ENCODE measurements at regions not wholly inside any gene's neighbourhood (a gene's known extent, or its start where the extent isn't known, plus 50 kb on each side); places are given as distances from the start of the nearest gene placed in this dataset.

DNA sequence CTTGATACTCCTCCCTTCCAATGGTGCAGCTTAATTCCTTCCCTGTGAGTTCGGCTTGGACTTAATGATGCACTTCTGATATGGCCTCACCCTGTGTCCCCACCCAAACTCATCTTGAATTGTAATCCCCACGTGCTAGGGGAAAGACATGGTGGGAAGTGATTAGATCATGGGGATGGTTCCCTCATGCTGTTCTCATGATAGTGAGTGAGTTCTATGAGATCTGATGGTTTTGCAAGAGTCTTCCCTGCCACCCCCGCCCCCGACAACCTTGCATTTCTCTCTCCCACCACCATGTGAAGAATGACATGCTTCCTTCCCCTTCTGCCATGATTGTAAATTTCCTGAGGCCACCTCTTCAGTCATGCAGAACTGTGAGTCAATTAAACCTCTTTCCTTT is 50.3 kb upstream of the HLA-G start:
- Mint-ChIP-seq H3K36me3 (no peaks in the 10 kb centered on the region), H3K9me3 (peaks cover 0 to 3% (median 0%) of the 10 kb centered on the region in 8 donors), H3K4me1 (peaks cover 0 to 5% (median 2%) of the 10 kb centered on the region in 4 donors), H3K27me3 (peaks cover 20 to 21% of the 10 kb centered on the region in 2 donors), H3K4me3 (no peak overlapping the region), H3K27ac (no peak overlapping the region)
- Histone ChIP-seq H3K36me3 (ENCODE audit: insufficient read depth, low read length) (no peaks in the 10 kb centered on the region), H3K9me3 (ENCODE audit: control insufficient read depth in 1 of 2, low read length in 2 of 2) (no peaks in the 10 kb centered on the region), H3K27ac (ENCODE audit: low read depth, low read length) (no peak overlapping the region), H3K27me3 (ENCODE audit: insufficient read depth, low read length) (peaks cover 4% of the 10 kb centered on the region), H3K4me3 (ENCODE audit: low read length in 2 of 2) (no peak overlapping the region), H3K4me1 (ENCODE audit: insufficient read depth, low read length) (peaks cover 3% of the 10 kb centered on the region)
- intact Hi-C loops (cut with micrococcal nuclease): no loop called here
- CTCF ChIA-PET (ENCODE audit: partially characterized antibody): interaction anchor here (1.3 kb wide), 1 partner anchor 57 kb away, joined by 3 read pairs; no protein-coding TSS in a partner anchor
- POLR2A ChIA-PET (ENCODE audit: partially characterized antibody): interaction anchor here (1.1 kb wide), 1 partner anchor 20 kb away, joined by 3 read pairs; no protein-coding TSS in a partner anchor
- no peak for DNase-seq

All from CD4-positive, alpha-beta memory T cell (primary cell).